ENCODE measurements at regions not wholly inside any gene's neighbourhood (a gene's known extent, or its start where the extent isn't known, plus 50 kb on each side); places are given as distances from the start of the nearest gene placed in this dataset.

DNA sequence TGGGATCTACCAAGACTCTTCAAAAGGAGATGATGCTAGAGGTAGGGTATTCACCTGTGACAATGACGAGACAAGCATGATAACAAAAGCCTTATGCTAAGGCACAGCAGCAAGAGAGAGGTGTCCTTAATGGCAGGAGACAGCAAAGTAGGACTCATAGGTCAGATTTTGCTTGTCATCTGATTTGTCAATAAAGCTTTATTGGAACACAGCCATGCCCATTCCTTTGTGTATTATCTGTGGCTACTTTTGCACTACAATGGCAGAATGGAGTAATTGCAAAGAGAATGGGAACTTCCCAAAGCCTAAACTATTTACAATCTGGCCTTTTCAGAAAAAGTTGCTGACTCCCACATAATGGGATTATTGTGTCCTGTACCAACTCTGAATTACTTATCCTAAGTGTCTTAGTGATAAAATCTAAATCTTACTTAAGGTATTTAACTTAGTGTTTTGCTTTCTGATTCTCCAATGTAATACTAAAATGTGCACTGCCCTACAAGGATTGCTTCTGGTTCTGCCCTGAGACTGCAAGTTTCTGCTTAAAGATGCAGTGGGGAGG lies 221.6 kb downstream of the CDC5L start:
- ChIA-PET POLR2A (no interaction called here), CTCF (ENCODE audit: unreplicated experiment) (no interaction called here)
- H3K4me2 ChIP-seq (ENCODE audit: low read length), result no peak overlapping the region
- H3K9me3 ChIP-seq (ENCODE audit: low read length), result no peaks in the 10 kb centered on the region
- H4K20me1 ChIP-seq (ENCODE audit: insufficient read depth, low read length), result no peaks in the 10 kb centered on the region
- no peaks in the 10 kb centered on the region for H3K9me2 ChIP-seq (ENCODE audit: insufficient read depth, low read length)
- H3K79me2 ChIP-seq (ENCODE audit: insufficient read depth, low read depth, low read length), result no peaks in the 10 kb centered on the region
- H3K36me3 ChIP-seq (ENCODE audit: insufficient read depth, low read length), result no peaks in the 10 kb centered on the region
- DNase-seq (ENCODE audit: low spot score), result no peak
- H3K4me1 ChIP-seq (ENCODE audit: insufficient read depth, low read length, poor library complexity, severe bottlenecking), result no peaks in the 10 kb centered on the region
- BruUV-seq (replicated peaks), result no TSS peak
- no peak for TF ChIP-seq EZH2phosphoT487 (IDR thresholded peaks at IDR 0.05; ENCODE audit: borderline replicate concordance, low read depth, low read length)
- TF ChIP-seq, protein P1, sequence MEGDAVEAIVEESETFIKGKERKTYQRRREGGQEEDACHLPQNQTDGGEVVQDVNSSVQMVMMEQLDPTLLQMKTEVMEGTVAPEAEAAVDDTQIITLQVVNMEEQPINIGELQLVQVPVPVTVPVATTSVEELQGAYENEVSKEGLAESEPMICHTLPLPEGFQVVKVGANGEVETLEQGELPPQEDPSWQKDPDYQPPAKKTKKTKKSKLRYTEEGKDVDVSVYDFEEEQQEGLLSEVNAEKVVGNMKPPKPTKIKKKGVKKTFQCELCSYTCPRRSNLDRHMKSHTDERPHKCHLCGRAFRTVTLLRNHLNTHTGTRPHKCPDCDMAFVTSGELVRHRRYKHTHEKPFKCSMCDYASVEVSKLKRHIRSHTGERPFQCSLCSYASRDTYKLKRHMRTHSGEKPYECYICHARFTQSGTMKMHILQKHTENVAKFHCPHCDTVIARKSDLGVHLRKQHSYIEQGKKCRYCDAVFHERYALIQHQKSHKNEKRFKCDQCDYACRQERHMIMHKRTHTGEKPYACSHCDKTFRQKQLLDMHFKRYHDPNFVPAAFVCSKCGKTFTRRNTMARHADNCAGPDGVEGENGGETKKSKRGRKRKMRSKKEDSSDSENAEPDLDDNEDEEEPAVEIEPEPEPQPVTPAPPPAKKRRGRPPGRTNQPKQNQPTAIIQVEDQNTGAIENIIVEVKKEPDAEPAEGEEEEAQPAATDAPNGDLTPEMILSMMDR (conservative IDR thresholded peaks at IDR 0.05; ENCODE audit: low read length), result no peak
- H3K4me3 ChIP-seq (ENCODE audit: low read depth, low read length, poor library complexity, severe bottlenecking), result no peak overlapping the region
- no peak overlapping the region for H3K27ac ChIP-seq (ENCODE audit: low read depth, low read length, poor library complexity, severe bottlenecking)
- no peak overlapping the region for H2AFZ ChIP-seq (ENCODE audit: low read length)
- intact Hi-C loops (cut with micrococcal nuclease; ENCODE audit: unreplicated experiment), result no loop called here

DNA sequence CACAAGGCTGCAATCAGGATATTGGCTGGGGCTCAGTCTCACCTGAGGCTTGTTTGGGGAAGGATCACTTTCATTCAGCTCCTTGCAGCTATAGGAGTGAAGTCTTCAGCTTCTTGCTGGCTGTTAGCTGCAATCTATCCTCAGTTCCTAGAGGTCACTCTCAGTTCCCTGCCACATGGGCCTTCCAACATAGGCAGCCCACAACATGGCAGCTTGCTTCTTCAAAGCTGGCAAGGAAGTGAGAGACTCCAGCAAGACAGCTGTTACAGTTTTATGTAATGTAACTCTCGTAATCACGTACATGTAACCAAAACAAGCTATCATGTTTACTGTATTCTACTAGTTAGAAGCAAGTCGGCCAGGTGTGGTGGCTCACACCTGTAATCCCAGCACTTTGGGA lies 226.9 kb downstream of the CDC5L start:
- Histone ChIP-seq H3K79me2 (ENCODE audit: insufficient read depth, low read depth, low read length) (no peaks in the 10 kb centered on the region), H3K36me3 (ENCODE audit: insufficient read depth, low read length) (no peaks in the 10 kb centered on the region), H2AFZ (ENCODE audit: low read length) (no peak overlapping the region), H3K9me2 (ENCODE audit: insufficient read depth, low read length) (no peaks in the 10 kb centered on the region), H3K4me3 (ENCODE audit: low read depth, low read length, poor library complexity, severe bottlenecking) (no peak overlapping the region), H3K9me3 (ENCODE audit: low read length) (no peaks in the 10 kb centered on the region), H4K20me1 (ENCODE audit: insufficient read depth, low read length) (no peaks in the 10 kb centered on the region), H3K4me2 (ENCODE audit: low read length) (no peak overlapping the region), H3K27ac (ENCODE audit: low read depth, low read length, poor library complexity, severe bottlenecking) (no peak overlapping the region), H3K4me1 (ENCODE audit: insufficient read depth, low read length, poor library complexity, severe bottlenecking) (no peaks in the 10 kb centered on the region)
- ChIA-PET CTCF (ENCODE audit: unreplicated experiment) (no interaction called here), POLR2A (interaction anchor here (0.7 kb wide), 1 partner anchor 10 kb away, joined by 9 read pairs; no protein-coding TSS in a partner anchor)
- TF ChIP-seq, protein P1 (conservative IDR thresholded peaks at IDR 0.05; ENCODE audit: low read length), result no peak
- BruUV-seq (replicated peaks), result no TSS peak
- no peak for DNase-seq (ENCODE audit: low spot score)
- intact Hi-C loops (cut with micrococcal nuclease; ENCODE audit: unreplicated experiment), result no loop called here

DNA sequence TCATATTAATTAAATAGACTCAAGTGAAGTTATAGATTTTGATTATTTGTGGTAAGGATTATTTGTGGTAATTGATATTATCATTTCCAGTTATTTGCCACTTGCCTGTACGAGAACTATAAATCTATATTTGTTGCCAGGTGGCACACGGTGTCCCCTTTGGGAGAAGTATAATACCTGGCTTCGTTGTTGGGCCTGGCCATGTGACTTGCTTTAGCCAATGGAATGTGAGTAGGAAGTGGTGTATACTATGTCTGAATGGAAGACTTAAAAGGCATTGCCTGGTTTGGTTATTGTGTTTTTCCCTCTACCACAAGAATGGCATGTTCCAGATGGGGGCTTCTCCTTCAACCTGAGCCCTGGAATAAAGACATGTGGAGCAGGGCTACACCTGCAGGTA lies 228.1 kb downstream of the CDC5L start:
- H3K9me3 ChIP-seq (ENCODE audit: low read length), result no peaks in the 10 kb centered on the region
- POLR2A ChIA-PET, result no interaction called here
- CTCF ChIA-PET (ENCODE audit: unreplicated experiment), result no interaction called here
- BruUV-seq (replicated peaks), result no TSS peak
- DNase-seq (ENCODE audit: low spot score), result no peak
- no peaks in the 10 kb centered on the region for H3K9me2 ChIP-seq (ENCODE audit: insufficient read depth, low read length)
- H3K4me2 ChIP-seq (ENCODE audit: low read length), result no peak overlapping the region
- H3K4me1 ChIP-seq (ENCODE audit: insufficient read depth, low read length, poor library complexity, severe bottlenecking), result no peaks in the 10 kb centered on the region
- no peak overlapping the region for H3K4me3 ChIP-seq (ENCODE audit: low read depth, low read length, poor library complexity, severe bottlenecking)
- no peak overlapping the region for H3K27ac ChIP-seq (ENCODE audit: low read depth, low read length, poor library complexity, severe bottlenecking)
- TF ChIP-seq, protein P1 (conservative IDR thresholded peaks at IDR 0.05; ENCODE audit: low read length), result no peak
- no peak for TF ChIP-seq EZH2phosphoT487 (IDR thresholded peaks at IDR 0.05; ENCODE audit: borderline replicate concordance, low read depth, low read length)
- intact Hi-C loops (cut with micrococcal nuclease; ENCODE audit: unreplicated experiment), result no loop called here
- H2AFZ ChIP-seq (ENCODE audit: low read length), result peak overlapping the region; percentile 72
- H3K79me2 ChIP-seq (ENCODE audit: insufficient read depth, low read depth, low read length), result no peaks in the 10 kb centered on the region
- H3K36me3 ChIP-seq (ENCODE audit: insufficient read depth, low read length), result no peaks in the 10 kb centered on the region
- no peaks in the 10 kb centered on the region for H4K20me1 ChIP-seq (ENCODE audit: insufficient read depth, low read length)
